GM19397 (cell line): ENCODE measurements at regions not wholly inside any gene's neighbourhood (a gene's known extent, or its start where the extent isn't known, plus 50 kb on each side); places are given as distances from the start of the nearest gene placed in this dataset.

ENCODE experiments used
- ATAC-seq: cut with Tn5 transposase; IDR thresholded peaks from one replicate; pipeline ENCODE4 v1.9.1; 2021; ENCODE audit warnings: mild to moderate bottlenecking, moderate library complexity; ENCODE audit not compliant: unreplicated experiment

DNA sequence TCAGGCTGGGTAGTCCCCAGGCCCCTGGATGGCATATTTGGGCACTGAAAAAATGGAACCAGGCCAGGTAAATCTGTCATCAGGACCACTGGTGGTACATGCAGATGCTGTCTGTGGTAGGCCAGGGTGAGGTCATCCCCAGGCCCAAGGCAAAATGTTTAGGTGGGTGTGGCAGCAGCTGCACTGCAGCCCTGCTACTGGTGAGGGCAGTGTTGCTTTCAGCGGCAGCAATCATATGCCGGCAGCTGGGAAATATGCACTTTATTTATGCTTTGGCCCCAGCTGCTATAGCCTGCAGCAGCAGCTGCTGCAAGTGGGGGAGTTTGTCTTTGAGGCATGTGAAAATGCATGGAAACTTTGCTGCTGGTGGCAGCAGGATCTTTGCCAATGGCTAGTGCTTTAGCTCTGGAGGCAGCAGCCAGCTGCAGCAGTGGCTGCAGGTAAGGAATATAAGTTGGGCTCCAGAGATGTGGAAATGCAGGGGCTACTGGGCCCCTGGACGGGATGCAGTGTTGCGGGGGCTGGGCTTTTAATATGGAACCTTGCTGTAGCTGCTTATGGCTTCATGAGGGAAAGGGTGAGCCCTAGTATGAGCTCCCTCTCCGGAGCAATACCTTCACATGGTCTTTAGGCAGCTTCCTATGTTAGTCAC is 365.7 kb upstream of the CADM1 start:
- peak; percentile 67 for ATAC-seq

- no peak for ATAC-seq
Observed at GRCh38 chr11:115869131-115869530, 364.9 kb upstream of the CADM1 start.

- no peak for ATAC-seq
Observed at GRCh38 chr11:115860246-115860645, 356.0 kb upstream of the CADM1 start.

GRCh38 chr11:115848611-115849010 is 344.4 kb upstream of the CADM1 start:
- no peak for ATAC-seq

DNA sequence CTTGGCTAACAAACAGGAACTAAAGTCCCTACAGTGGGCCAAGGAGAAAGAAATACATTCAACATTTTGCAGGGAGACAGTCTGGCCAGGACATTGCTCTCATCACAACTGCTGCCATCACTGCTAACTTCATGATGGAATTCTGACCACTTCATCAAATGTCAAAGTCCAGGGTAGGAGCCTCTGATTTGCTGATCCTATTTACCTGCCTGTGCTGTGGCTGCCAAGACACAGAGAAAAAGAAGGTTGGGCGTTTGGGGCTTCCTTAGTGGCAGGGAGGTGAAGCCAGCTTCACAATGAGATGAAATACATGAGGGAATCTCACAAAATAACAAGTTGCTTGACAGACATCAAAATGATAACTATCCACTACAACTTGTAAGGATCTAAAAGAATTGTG is 343.9 kb upstream of the CADM1 start:
- ATAC-seq: no peak

- no peak for ATAC-seq
Observed at GRCh38 chr11:115845872-115846271, 341.7 kb upstream of the CADM1 start.

GRCh38 chr11:115843685-115844084 is 339.5 kb upstream of the CADM1 start:
- no peak for ATAC-seq

DNA sequence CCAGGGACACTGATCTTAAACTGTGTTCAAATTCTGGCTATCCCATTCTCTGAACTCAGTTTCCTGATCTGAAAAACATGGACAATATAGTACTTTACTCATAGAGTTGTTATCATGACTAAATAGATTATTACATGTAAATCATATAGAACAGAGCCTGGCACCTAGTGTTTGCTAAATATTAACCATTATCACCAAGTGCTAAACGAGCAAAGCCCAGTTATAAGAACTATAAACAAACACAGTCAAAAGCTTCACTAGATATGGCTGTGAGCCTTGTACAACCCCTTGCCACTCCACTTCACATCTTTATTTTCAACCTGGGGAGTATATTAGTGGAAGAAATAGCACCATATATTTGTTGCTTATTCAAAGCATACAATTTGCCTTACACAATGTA is 338.9 kb upstream of the CADM1 start:
- no peak for ATAC-seq

DNA sequence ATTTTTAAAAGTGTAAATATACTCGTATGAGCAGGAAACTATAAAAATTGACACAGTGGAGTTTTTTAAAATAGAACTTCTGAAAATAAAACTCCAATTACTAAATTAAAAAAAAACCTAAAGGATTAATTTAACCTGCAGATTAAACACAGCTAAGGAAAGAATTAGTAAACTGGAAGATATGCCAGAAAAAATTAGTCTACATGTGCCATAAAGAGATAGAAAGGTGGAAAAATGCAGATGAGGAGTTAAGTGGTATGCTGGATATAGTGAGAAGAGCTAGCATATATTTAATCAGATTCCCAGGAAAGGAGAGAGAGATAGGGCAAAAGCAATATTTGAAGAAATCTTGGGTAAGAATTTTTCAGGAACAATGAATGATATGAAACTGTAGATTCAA is 315.8 kb upstream of the CADM1 start:
- ATAC-seq: no peak

- no peak for ATAC-seq
Observed at GRCh38 chr11:115819014-115819413, 314.8 kb upstream of the CADM1 start.

DNA sequence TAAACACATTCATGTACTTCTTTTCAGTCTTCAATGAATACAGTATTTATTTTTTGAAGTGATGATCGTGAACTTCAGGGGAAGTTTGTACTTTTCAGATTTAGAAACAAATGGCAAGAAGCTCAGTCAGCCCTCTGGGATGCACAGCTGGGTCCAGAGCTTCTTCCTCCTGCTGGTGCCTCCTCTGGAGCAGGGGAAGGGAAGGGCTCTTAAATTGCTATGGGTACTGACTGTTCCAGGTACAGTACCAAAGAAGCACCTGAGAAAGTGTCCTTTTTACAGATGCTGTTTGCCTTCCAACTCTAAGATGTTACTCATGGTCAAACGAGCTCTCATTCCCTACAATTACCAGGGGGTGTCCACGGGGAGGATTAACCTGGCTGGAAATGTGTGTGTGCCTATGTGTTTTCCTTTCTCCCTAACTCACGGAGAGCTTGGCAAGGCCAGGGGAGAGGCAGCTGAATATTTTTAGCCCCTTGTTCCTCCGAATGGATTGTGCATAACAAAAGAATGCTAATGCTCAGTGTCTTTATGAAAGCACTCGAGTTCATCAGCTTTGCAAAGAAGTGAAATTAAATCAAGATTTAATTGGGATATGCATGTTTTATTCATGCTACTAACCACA is 313.7 kb upstream of the CADM1 start:
- ATAC-seq: no peak

- ATAC-seq: no peak
Observed at GRCh38 chr11:115808351-115808940, 304.2 kb upstream of the CADM1 start.

DNA sequence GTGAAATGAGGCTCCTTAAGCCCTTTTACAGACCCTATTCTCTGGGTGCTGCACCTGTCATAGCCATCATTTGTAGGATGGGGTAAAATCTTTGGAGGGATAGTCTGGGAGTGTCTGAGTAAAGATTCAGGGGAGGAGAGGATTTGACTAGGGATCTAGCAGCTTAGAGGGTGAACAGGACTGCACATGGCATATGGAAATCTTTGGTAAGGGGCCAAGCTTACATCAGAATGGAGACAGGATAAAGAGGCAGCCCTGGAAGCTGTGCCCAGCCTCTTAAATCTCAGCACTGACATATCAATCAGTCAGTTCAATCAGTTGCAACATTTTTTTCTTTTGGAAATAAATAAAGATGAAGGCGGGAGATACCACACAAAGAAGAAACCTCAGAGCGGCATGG is 301.8 kb upstream of the CADM1 start:
- no peak for ATAC-seq

- no peak for ATAC-seq
Observed at GRCh38 chr11:115803073-115803740, 299.0 kb upstream of the CADM1 start.

- ATAC-seq: no peak
Observed at GRCh38 chr11:115802641-115803040, 298.4 kb upstream of the CADM1 start.

DNA sequence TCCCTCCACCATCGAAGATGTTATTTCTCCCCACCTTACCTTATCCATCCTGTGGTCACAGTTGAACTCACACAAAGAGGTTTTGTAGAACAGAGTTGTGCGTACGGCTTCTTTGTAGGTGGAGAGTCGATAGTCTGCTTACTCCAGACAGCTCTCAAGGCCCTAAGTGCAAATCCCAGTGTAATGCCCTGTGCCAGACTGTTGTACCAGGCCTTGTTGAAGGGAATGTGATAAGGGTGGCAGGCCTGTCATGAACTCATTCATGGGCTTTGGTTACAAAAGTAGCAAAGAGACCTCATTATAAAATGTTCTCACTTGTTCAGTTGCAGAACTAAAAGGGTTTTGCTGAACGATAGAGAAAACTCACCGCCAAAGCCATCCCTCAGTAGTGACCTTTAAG is 288.7 kb upstream of the CADM1 start:
- ATAC-seq: no peak

- ATAC-seq: no peak
Observed at GRCh38 chr11:115787302-115787701, 283.1 kb upstream of the CADM1 start.

DNA sequence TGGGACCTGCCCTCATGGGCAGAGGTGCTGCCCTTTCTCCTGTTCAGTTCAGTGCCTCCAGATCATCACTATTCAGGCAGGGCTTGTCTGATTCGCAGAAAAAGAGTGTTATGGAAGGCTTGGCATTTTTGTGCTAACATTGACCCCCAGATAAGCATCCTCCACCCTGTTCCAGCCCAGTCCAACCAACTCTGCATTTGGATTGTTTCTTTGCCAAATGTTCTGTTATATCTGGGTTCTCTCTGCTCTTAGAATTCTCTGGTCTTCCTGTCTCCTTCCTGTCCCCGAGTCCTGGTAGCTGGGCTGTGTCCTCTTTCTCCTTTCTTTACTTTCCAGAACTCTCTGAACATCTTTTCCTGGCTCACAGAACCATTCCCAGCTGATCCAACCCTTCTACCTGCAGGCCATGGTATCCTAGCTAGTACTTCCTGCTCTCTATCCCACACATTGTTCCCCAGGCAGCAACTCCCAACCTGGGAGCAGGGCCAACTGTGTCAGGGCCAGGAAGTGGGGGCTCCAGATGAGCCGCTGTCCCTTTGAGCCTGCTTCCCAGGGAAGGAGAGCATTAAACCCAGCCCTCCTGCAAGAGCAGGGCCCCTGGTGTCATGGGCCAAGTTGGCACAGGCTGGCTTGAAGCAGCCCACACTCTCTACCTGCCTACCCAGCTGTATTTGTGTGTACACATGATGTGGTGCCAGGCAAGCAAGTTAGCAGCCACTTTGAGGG is 280.7 kb upstream of the CADM1 start:
- ATAC-seq: no peak

DNA sequence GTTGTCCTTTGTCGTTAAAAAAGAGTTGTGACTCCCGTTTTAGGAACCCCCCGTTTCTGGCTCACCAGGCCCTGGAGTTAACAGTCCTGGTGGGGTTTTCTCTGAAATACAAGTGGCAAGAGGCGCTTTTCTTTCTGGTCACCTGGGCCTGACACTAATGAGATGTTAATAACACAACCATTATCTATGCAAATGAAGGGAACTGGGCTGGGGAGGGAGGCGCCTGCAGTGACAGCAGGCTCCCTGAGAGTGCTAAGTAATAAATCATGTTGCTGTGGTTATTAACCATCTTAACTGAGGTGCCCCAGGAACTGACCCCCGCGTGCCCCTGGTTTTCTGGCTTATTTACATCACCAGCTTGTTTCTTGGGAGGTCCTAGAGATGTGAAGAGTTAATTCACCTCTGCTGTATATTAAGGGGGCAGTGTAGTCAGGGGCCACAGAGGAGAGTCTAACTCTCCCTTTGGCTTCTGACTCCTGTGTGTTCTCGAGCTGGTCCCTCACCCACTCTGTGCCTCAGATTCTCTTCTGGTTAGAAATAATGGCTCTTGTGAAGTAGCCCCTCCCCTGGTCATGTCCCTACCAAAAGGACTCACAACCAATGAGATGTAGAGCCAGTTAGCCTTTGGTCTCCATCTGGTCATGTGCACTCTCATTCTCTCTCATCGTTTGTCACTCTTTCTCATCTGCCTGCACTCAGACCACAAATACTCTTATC is 276.6 kb upstream of the CADM1 start:
- ATAC-seq: no peak

DNA sequence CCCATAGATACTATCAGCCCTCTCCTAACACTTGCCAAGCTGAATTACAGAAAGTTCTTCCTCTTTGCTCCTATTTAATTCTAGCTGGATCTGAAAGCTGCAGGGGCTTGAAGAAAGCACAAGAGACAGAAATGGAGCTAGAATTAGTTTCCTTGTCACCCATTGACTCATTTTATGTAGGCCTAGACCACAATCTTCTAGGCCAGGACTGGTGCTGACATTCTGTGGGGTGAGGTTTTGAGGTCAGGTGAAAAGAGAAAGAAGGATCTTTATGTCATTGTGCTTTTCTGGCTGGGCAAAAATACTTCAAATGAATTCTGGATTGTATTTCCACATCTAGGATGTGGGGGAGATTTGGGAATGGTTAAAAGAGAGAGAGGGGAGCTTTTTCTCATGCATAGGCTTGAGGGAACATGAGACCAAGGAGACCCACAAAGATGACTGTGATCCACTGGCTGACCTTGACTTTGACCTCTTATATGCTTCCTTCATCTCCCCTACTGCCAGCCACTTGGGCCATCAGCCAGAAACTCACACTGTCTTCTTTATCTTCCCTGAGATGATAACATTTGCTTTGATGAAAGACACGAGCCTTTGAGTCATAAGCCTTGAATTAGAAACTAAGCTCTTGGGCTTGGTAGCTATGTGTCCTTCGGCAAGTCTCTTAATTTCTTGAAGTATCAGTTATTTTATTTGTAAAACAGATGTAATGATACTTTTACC is 274.9 kb upstream of the CADM1 start:
- no peak for ATAC-seq
